Breast epithelium (tissue), 3 donors: ENCODE measurements at regions not wholly inside any gene's neighbourhood (a gene's known extent, or its start where the extent isn't known, plus 50 kb on each side); places are given as distances from the start of the nearest gene placed in this dataset.

Experiments used
- CTCF ChIP-seq, 3 donors: fragments of 450-650 bp; IDR thresholded peaks; one replicate each; pipeline ENCODE4 v1.5.1; 2016 to 2017; ENCODE audit warnings: antibody characterized with exemption in 3 of 3, mild to moderate bottlenecking in 3 of 3, moderate library complexity in 3 of 3
- POLR2A ChIP-seq: fragments of 450-650 bp; IDR thresholded peaks from one replicate; pipeline ENCODE4 v1.6.1; 2016; ENCODE audit warnings: antibody characterized with exemption, mild to moderate bottlenecking, moderate library complexity

DNA sequence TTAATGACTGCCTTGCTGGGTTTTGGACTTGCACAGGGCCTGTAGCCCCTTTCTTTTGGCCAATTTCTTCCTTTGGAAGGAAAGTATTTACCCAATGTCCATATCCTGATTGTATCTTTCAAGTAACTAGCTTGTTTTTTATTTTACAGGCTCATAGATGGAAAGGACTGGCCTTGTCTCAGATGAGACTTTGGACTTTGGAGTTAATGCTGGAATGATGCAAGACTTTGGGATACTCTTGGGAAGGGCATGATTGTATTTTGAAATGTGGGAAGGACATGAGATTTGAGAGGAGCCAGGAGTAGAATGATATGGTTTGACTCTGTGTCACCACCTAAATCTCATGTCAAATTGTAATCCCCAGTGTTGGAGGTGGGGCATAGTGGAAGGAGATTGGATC lies 140.1 kb downstream of the C1orf94 start:
- TF ChIP-seq CTCF (IDR thresholded peaks at IDR 0.05): no peak
- no peak for TF ChIP-seq POLR2A
